HG03354 (cell line): ENCODE measurements at regions not wholly inside any gene's neighbourhood (a gene's known extent, or its start where the extent isn't known, plus 50 kb on each side); places are given as distances from the start of the nearest gene placed in this dataset.
"Not testable (repeated sequence)": the region's sequence is repeated elsewhere in the genome, so short reads cannot be mapped to it uniquely, and the experiment has no call there.

Source experiments
- ATAC-seq: cut with Tn5 transposase; IDR thresholded peaks from one replicate; pipeline ENCODE4 v1.9.1; 2021; ENCODE audit warnings: mild to moderate bottlenecking; ENCODE audit not compliant: unreplicated experiment, poor library complexity, severe bottlenecking

DNA sequence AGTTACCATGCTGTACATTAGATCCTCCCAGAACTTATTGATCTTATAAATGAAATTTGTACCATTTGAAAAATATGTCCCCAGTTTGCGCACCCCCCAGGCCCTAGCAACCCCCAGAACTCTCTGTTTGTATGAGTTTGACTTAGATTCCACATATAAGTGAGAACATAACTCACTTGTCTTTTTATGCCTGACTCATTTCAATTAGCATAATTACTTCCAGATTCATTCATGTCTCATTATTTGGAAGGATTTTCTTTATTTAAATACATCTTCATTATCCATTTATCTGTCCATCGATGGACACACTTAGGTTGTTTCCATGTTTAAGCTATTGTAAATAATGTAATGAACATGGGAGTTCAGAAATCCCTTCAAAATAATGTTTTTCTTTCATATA is 705.9 kb downstream of the CCDC85A start:
- no peak for ATAC-seq

DNA sequence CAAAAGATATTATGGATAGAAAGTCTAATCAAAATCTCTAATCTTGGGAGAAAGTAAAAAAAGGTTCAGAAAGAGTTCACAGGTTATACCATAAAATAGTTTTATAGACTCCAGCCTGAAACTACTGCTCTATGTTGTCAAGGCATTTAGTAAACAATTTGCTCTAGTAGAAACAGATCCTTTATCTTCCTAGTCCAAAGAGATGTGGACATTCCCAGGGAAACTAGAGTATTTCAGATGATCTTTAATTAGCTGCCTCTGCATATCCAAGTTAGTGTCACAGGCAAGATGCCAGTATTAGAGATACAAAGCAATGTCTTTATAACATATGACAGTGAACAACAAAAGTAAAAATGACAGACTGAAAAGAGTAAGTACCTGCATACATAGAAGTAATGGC is 708.6 kb downstream of the CCDC85A start:
- ATAC-seq, result no peak

DNA sequence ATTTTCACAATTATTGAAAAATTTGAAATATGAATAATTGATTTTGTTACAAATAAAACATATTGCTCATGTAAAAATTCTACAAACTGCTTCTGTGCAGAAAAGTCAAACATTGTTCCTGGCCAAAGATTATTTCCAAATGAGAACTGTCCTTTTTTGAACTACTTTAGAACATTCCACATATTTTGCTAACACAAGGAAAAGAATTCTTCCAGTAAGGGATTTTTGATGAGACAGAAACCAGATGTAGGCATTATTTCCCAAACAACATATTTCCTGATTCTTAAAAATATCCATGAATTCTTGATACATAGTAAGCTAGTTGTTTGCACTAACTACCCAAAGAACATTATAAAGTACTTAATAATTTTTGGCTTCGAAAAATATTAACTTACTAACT is 715.2 kb downstream of the CCDC85A start:
- no peak for ATAC-seq

DNA sequence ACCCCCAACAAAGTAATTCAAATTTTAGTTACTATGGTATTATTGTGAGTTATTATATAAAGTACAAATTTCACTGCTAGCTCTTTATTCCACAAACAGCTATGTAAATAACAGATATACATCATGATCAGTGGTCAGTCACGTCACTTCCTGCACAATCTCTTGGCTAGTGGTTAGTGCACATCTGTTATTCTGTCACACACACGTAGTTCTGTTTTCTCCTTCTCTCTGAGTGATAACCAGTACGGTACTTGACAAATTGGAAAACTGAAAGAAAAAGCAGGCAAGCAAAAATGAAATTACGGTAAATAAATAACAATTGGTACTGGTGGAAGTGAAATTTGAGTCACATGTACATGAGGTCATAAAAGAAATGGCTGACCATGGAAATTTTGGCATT is 728.7 kb downstream of the CCDC85A start:
- ATAC-seq, result no peak

DNA sequence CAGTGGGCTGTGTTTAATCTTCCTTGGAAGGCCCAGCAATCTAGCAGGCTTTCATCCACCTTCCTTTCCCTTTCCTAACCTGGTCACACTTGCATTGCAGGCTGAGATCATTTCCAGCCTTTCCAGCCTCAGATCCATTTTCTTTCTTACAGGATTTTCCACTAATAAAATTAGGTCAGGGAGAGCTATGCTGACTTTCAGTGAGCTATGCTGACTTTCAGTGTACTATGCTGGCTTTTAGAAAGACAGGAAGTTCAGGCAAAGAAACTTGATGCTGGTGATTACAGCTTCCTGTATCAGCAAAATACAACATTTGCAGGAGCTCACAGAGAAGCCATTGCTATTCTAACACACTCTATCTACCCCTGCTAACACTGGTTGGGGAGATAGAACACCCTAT is 735.0 kb downstream of the CCDC85A start:
- ATAC-seq, result no peak

DNA sequence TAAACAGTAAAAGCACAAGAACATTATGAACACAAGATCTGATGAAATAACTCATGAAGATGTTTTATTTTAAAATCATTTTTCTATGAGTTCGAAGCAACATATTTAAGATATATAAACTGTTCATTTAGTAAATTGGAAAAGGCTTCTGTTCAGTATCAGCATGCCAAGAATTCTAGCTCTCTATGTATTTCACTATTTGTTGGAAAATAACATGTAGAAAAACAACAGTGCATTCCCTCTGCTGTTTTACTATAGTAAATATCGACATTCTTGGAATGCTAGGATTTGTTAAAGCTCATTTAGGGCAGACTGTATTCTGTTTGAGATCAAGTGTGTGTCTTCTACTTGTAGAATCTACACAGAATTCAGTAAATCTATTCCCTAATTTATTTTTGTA is 750.2 kb downstream of the CCDC85A start:
- ATAC-seq, result no peak

DNA sequence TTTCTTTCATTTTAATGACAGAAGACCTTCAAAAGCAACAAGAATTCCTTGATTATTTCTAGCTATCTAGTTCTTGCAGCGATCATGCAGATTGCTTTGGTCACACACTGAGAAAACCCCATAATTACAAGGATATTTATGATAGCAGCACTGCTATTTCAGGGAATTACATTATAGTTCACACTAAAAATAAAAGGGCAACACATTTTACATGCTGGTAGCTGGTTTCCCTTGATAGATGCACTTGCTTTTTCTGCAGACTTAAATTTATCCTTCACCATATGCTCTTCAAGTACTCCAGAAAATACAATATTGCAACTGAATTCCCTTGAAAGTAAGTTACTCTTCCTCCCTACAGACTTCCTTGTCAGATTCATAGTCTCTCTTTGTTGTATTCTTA is 751.1 kb downstream of the CCDC85A start:
- ATAC-seq, result no peak

DNA sequence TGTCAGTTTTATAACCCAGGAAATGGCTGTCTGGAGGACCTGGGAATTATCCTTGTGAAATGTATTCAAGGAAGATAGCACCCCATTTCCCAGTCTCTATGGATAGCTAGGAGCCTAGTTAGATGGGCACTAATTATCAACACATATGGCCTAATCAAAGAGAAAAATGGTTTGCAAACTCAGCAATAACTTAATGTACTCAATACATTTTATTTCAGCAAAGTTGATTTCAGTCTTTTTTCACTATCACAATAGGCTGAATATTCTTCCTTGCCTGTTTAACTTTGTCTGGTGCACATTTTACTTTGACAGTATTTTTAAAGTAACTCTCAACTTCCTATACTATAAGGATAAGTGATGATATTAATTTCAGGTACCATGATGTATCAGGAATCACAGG is 756.3 kb downstream of the CCDC85A start:
- ATAC-seq, result no peak

DNA sequence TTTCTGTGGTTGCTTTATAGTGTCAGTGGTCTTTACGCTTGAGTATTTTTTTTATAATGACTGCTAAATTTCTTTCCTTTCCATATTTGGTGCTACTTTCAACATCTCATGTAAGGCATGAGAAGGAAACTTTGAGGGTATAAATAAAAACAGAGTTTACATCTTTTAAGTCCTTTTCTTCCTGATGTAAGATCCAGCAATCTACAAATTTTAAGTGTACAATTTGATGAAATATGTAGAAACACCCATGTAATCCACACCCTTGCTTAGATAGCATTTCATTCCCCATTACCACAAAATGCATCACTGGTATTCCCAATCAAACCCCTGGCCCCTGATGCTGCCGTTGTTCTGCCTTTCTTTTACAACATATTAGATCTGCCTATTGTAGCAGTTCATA is 769.1 kb downstream of the CCDC85A start:
- no peak for ATAC-seq

DNA sequence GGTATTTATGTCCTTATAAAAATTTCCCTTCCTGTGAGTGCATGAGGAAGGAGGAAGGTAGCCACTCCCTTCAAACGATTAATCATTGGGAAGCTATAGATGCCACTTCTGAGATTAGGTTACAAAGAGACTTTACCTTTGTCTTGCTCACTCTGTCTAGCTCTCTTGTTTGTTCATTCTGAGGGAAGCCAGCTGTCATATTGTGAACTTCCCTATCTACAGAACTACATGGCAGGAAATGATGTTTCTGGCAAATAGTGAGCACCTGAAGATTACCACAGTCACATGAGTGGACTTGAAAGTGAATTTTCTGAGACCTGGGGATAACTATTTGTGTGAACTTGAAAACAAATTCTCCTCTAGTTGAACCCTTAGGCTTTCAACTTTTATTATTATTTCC is 776.8 kb downstream of the CCDC85A start:
- ATAC-seq, result no peak

DNA sequence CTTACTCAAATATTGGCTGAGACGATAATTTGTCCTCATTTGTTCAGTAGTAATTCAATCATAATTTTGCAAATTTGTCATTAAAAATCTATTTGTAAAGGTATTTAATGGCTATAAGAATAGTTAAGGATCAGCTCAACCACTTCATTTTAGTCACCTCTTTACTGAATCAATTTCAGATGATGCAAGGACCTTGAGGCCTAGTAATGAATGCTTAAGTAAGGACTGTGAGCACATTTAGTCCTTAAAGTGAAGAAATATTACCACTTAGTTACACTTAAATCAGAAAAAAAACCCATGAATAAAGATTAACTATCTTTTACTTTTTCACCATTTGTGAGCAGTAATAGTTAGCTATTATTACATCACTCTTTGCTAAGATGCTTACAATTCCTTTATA is 778.9 kb downstream of the CCDC85A start:
- no peak for ATAC-seq

DNA sequence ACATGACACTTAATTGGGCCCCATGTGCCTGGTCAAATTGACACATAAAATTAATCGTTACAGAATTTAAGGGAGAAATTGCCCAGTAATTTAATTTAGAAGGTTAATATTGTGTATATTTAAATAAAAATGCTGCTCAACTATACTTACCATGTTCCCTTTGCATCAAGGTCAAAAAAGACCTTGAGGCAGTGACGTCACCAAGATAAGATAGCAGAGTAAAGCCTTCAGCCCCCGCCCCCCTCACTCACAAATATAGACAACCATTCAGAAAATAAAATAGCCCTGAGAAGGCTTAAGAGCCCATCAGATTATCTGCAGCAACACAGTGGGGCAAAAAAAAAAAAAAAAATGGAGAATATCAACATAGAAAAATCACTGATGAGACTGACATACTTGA is 785.7 kb downstream of the CCDC85A start:
- ATAC-seq, result no peak

DNA sequence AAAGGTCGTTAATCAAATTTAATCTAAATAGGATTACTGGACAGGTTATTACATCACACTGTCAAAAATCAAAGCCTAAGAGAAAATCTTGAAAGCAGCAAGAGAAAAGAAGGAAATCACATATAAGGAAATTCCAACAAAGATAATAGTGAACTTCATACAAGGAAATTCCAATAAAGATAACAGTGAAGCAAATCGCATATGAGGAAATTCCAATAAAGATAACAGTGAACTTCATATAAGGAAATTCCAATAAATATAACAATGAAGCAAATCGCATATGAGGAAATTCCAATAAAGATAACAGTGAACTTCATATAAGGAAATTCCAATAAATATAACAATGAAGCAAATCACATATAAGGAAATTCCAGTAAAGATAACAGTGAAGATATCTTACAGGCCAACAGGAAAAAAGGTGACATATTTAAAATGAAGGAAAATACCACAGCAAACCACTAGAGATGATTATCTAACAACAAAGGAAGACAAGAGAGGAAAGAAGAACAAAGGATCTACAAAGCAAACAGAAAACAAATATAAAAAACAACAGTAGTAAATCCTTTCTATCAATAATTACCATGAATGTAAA is 787.7 kb downstream of the CCDC85A start:
- no peak for ATAC-seq

DNA sequence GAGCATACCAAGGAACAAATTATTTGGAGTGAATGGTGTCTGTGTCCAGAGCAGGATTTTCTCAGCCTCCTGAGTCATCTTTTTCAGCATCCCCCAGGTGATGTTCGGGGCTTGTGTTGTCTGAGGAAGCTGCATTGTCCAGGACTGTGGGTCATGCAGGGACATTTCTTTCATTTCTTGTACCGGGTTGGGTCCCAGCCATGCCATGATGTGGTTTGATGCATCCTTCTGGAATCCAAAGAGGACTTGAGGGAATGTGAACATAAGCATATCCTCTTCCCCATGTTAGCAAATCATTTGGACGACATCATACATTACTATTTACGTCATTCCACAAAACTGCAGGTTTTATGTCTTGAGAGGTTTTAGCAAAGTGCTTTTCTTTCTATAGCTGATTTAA is 797.8 kb downstream of the CCDC85A start:
- ATAC-seq, result no peak

DNA sequence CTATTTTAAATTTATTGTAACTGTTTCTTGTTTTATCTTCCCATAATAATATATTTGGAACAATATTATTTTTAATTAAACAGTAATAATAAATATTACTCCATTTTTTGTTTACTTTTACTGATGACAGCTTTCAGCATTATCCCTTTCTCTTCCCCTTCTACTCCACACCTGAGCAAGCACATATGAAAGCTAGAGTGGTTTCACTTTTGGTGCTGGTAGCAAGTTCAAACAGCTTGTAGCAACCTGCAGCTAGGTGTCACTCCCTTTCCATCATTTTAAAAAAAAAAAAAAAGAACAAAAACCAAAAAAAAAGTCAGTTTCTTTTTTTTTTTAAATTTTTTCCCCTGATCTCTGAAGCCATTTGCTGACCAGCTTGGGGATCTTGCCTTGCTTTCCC is 801.8 kb downstream of the CCDC85A start:
- no peak for ATAC-seq

DNA sequence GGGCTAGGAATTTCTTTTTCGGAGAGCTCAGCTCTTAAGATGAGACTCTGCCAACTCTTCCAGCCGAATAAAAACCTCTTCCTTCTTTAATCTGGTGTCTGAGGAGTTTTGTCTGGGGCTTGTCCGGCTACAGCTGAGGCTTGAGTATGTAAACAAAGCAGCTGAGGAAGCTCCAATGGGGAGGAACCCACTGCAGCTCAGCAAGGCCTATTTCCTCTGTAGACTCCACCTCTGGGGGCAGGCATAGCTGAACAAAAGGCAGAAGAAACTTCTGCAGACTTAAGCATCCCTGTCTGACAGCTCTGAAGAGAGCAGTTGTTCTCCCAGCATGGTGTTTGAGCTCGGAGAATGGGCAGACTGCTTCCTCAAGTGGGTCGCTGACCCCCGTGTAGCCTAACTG is 838.7 kb downstream of the CCDC85A start:
- ATAC-seq, result no peak

DNA sequence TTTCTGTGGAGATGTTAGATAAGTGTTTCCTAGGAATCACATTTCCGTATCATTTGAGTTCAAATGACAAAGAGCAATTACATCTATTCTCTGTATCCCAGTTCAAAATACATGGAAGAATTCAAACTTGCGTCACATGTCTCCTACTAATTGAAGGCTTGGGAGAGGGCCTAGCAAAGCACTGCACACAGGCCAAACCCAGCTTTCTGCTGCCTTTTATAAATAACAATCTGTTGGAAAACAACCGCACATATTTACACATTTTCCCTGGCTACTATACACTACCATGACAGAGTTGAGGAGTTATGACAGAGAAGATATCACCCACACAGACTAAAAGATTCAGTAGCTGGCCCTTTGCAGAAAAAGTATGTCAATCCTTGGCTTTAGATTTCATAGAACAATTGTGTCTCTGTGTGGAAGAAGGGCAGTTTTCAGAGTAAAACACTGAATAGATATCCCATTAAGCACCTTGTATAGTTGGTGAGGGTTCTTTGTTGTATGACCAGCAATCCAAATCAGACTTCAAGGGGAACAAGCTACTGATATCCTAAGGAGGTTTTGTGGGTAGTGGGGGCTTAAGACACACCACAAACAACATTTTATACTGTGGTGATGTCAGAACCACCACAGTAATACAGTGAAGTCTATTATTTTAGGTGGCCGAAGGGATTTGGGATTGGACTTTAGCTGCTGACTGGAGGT is 861.3 kb downstream of the CCDC85A start:
- ATAC-seq, result no peak

DNA sequence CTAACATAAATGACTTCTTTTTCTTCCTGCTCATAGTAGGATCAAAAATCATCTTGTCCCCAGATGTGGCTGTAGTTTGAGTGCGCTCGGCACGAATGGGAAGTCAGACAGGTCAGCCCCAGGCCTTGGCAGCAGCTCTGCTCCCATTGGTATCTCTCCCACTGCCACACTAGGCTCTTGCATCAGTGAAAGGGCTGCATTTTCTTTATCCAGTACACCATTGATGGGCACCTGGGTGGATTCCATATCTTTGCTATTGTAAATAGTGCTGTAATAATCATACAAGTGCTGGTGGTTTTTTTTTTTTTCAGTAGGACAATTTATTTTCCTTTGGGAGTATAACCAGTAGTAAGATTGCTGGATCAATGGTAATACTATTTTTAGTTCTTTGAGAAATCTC is 865.5 kb downstream of the CCDC85A start:
- ATAC-seq, result no peak

DNA sequence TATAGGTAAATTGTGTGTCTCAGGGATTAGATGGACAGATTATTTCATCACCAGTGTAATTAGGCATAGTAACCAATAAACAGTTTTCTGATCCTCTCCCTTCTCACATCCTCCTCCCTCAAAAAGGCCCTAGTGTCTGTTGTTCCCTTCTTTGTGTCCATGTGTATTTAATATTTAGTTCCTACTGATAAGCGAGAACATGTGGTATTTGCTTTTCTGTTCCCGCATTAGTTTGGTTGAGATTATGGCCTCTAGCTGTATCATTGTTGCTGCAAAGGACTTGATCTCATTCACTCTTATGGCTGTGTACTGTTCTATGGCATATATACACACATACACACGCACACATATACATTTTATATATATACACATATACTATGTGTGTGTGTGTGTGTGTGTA is 866.2 kb downstream of the CCDC85A start:
- ATAC-seq, result no peak

DNA sequence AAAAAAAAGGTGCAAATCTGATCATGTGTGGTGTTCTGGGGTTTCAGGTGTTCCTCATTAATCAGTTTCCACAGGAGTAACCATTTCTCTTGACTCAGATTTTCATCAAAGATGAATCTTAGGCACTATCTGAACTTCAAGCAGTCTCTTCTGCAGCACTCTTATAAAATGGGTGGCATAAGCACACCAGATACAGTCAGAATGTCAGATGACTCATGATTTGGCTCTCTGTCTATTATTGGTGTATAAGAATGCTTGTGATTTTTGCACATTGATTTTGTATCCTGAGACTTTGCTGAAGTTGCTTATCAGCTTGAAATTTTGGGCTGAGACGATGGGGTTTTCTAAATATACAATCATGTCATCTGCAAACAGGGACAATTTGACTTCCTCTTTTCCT is 882.5 kb downstream of the CCDC85A start:
- not testable (repeated sequence) for ATAC-seq

DNA sequence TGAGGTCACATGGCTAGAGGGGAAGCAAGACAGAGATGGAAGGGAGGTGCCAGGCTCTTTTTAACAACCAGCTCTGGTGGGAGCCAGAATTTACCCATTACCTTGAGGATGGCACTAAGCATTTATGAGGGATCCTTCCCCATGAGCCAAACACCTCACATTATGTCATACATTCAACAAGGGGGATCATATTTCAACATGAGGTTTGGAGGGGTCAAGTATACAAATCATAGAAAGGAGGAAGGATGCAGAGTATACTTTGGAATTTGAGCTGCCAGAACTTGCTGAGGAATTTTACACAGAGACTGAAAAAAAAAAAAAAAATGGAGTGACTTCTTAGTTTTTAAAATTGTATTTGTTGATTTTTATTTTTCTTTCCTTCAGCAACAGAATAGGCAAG is 891.4 kb downstream of the CCDC85A start:
- ATAC-seq, result no peak

DNA sequence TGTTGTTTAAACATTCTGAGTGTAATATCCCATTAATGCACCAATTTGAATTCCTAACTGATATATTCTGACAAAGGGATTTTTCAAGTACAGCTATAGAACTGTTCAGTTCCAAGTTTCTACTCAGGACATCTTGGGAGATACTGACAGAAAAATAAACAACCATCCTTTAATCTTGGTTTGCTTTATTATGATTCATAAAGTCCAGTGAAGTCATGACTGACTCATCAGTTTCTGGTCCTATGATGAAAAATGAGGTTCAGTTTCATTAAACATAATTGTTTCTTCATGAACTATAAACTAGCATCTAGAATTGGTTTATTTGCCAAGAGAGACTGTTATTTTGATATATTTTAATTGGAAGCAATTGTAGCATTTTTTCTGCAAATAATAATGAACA is 896.2 kb downstream of the CCDC85A start:
- ATAC-seq, result no peak
